ENCODE measurements at regions not wholly inside any gene's neighbourhood (a gene's known extent, or its start where the extent isn't known, plus 50 kb on each side); places are given as distances from the start of the nearest gene placed in this dataset.

- DNase-seq (ENCODE audit: low spot score) = no peak
Observed at GRCh38 chr2:58667137-58667774, 426.1 kb upstream of the FANCL start.

GRCh38 chr2:58666323-58666970 lies 425.3 kb upstream of the FANCL start:
- DNase-seq (ENCODE audit: low spot score) = no peak

DNA sequence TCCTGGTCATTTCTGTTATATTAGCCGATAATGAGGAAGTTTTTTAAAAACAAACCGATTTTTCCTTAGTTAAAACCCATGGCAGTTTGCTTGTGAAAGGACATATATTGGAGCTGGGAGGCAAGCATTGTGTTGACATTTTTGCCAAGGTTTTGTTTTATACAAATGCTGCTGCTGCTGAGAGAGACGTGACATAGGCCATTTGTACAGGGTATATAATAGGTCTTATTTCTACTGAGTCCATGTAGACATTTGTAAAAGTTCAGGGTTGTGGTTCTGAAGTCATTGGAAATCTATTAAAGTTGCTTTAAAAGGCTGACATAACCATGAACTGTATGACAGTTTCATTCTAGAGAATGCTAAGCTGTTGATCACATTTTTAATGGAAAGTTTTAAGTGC lies 424.0 kb upstream of the FANCL start:
- no peak for DNase-seq (ENCODE audit: low spot score)

GRCh38 chr2:58664523-58665151 lies 423.5 kb upstream of the FANCL start:
- DNase-seq (ENCODE audit: low spot score) = no peak

DNA sequence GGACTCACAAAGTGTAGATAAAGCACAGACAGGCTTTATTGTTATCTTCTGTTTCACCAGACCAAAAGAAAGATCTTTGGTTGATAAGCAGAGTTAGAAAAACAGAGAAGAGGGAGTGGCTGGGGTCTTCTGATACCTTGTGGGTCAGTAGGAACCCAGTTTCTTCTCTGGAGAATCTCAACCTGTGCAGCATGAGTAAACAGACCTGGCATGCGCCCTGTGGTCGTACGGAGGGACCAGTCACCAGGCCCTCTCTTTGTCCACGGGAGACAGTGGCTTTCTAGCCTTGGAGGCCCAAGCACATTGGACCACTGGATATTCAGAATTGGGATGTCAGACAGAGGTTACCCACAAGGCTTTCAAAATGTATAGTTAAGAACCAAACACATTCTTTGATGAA lies 418.9 kb upstream of the FANCL start:
- DNase-seq (ENCODE audit: low spot score) = no peak

GRCh38 chr2:58655152-58655551 lies 414.0 kb upstream of the FANCL start:
- DNase-seq (ENCODE audit: low spot score) = no peak

- no peak for DNase-seq (ENCODE audit: low spot score)
Observed at GRCh38 chr2:58651930-58652329, 410.8 kb upstream of the FANCL start.

DNA sequence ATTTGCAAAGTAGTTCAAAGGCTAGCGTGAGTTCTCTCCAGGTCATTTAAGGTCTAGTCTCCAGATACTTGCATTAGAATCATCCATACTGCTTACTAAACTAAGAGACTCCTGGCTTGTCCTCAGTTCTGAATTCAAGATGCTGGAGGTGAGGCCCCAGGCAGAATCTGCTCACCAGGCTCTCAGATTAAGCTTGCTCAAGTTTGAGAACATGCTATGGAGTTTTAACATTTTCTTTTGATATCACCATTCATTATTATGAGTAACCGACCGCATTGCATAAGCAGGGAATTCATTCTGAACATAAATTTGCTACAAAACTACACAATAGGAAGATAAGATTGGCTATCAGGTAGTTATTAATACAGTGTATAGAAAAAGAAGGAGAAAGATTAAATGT lies 409.7 kb upstream of the FANCL start:
- no peak for DNase-seq (ENCODE audit: low spot score)

DNA sequence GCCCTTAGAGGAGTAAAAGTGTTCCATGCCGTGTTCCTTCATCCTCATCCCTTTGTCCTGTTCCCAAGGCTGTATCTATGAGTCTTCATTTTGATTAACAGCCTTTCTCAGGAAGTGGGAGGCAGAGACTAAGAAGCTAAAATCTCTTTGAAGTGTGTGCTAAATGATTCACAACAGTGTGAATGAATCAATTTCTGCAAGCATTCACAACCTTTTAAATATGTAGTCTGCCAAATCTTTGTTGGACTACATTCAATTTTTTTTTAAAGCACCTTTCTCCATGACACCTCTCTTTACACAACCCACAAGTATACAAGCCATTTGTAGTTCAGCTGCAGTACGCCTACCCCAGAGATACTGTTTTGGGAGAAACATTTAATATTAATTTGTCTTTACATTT lies 408.6 kb upstream of the FANCL start:
- DNase-seq (ENCODE audit: low spot score) = no peak

GRCh38 chr2:58645017-58645416 lies 403.9 kb upstream of the FANCL start:
- DNase-seq (ENCODE audit: low spot score) = no peak

DNA sequence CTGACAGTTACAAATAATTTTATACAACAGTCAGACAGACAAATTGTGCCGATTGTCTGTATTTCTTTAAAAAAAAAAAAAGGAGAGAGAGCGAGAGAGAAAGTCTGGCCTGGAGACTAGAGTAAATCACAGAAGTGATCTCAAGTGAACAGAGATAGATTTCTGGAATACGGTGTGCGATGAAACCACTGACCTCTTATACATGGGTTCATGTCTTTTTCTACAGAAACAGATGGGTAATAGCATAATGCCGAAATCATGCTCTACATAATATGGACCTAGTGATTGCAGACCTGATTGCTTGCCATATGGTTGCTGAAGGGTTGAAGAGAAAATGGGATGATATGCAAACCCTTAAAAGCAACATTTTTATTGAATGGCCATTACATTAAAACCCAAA lies 403.3 kb upstream of the FANCL start:
- no peak for DNase-seq (ENCODE audit: low spot score)

GRCh38 chr2:58641001-58641400 lies 399.9 kb upstream of the FANCL start:
- DNase-seq (ENCODE audit: low spot score) = no peak

DNA sequence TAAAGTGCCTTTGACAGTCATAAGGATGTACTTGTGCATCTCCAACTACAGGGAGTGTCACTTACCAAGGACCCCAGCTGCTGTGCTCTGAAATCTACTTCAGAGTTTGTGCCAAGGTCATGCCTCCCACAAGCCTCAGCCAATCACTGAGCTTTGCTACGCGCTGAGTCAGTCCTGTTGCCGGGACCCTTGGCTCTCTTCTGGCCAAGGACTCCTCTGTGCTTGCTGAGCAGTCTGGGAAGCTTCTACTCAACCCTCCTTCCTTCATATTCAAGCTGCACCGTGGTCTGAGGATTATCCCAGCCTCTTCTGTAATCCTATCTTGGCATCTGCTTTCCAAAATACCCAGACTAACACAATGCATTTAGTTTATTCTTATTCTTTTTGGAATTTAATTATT lies 398.9 kb upstream of the FANCL start:
- DNase-seq (ENCODE audit: low spot score) = no peak

- DNase-seq (ENCODE audit: low spot score) = no peak
Observed at GRCh38 chr2:58638256-58638805, 397.2 kb upstream of the FANCL start.

- no peak for DNase-seq (ENCODE audit: low spot score)
Observed at GRCh38 chr2:58636872-58637271, 395.7 kb upstream of the FANCL start.

- DNase-seq (ENCODE audit: low spot score) = no peak
Observed at GRCh38 chr2:58635801-58636375, 394.8 kb upstream of the FANCL start.

DNA sequence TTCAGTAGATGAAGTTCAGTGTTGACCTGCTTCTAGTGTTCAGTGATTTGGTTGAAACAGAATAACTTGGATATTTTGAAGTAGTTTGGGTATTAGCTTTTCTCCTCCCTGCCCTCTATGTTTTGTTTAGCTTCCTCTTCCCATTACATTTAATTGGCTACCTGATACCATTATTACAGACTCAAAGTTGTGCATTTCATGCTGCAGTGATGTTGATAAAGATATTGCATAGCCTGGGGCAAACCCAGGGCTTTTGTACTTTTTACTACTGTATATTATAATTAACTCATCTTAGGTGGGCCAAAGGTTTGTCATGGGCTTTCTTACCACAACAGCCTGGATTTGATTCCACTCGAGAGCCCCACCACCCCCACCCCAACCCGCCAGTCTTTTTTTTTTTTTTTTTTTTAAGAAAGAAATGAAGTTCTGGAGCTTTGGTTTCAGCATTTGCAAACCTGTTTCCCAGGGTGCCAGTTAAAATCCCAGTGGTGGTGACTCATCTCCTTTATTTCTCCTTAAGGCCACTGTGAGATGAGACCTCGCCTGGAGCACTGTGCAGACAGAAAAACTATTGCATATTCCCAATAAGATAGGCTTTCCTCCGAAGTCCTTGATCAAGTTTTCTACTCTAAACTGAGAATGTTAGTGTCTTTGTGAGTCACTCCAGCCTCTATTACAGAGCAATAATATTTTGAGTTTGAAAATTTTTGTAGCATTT lies 393.7 kb upstream of the FANCL start:
- DNase-seq (ENCODE audit: low spot score) = no peak

DNA sequence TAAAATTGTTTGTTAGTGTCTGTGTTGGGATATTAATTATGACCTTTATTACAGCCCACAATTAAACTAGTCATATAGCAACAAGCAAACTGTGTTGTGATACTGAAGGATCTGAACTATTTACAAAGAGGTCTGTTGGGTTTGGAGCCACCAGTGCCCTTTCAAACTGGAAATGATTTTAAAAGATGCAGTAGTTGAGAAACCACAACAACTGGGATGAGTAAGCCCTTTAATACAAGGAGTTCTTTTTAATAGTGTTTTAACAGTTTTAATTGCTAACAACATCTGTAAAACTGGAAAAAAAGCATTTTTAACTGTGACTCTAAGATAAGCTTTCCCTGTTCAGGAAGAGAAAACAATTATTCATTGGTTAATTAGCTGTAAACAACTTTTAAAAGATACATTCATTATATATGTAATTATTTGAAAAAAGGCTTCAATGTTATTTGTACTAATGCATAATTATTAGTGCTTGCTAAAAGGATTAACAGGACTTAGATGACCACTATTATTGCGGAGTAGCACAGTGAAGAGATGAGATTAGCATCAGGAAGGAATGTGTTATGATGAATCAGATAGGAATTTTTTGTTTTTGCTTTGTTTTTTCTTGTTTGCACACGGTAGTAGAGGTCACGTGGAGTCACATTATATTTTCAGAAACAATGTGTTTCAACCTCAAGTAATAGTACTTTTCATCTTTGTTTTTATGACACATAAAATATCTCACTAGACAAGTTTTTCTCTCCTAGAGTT lies 392.7 kb upstream of the FANCL start:
- DNase-seq (ENCODE audit: low spot score) = no peak

DNA sequence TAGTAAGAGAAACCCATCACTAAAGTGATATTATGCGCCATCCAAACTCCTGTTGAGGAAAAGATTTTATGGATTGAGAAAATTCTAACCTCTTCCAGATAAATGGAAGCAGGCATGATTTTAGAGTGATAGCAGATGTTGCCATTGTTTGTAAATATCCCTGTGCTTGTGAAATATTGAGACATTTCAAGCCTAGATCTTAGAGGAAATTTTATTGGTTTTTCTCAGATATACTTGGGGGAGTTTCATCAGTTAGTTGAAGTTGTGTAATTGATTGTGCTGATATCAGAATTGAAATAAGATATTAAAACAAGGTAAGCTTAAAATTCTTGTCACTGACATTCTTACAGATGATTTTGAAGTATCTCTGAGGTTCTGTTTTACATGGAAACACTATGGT lies 390.9 kb upstream of the FANCL start:
- DNase-seq (ENCODE audit: low spot score) = no peak

- DNase-seq (ENCODE audit: low spot score) = no peak
Observed at GRCh38 chr2:58629545-58630119, 388.5 kb upstream of the FANCL start.

- DNase-seq (ENCODE audit: low spot score) = no peak
Observed at GRCh38 chr2:58620896-58621295, 379.8 kb upstream of the FANCL start.

Measured in ecto neural progenitor cell (in vitro differentiated cells).